PC-3 (cell line): ENCODE measurements at regions not wholly inside any gene's neighbourhood (a gene's known extent, or its start where the extent isn't known, plus 50 kb on each side); places are given as distances from the start of the nearest gene placed in this dataset.
A peak's percentile ranks its signal among the peaks of the same experiment; 100 is the strongest.

Experiments
- EZH2 ChIP-seq: fragments of 300-600 bp; sonication (generic); IDR thresholded peaks from one replicate; pipeline ENCODE4 v1.6.1; 2017; ENCODE audit warnings: antibody characterized with exemption, mild to moderate bottlenecking, low read length; ENCODE audit not compliant: unreplicated experiment
- TF ChIP-seq, protein P1 (sequence below): fragments of 300-600 bp; sonication (generic); conservative IDR thresholded peaks from 2 replicates; pipeline ENCODE4 v1.5.1; 2017; ENCODE audit warnings: antibody characterized with exemption, low read depth, mild to moderate bottlenecking, low read length

DNA sequence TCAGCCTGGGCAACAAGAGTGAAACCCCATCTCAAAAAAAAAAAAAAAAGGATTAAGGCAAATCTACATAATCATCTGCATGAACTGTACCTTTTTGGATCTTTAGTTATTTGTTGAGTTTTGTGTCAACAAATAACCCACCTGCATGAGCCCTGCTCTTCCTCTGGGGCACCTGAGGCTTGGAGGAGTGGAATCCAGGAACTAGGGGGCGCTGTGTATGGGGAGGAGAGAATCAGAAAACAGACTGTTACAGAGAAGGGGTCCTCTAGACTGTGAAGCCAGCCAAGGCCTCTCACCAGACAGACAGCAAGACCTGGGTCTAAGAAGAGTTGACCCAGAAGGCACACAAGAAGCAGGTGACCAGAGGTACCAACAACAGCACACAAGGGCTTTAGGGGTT lies 682.8 kb upstream of the NRP1 start:
- TF ChIP-seq, protein P1, sequence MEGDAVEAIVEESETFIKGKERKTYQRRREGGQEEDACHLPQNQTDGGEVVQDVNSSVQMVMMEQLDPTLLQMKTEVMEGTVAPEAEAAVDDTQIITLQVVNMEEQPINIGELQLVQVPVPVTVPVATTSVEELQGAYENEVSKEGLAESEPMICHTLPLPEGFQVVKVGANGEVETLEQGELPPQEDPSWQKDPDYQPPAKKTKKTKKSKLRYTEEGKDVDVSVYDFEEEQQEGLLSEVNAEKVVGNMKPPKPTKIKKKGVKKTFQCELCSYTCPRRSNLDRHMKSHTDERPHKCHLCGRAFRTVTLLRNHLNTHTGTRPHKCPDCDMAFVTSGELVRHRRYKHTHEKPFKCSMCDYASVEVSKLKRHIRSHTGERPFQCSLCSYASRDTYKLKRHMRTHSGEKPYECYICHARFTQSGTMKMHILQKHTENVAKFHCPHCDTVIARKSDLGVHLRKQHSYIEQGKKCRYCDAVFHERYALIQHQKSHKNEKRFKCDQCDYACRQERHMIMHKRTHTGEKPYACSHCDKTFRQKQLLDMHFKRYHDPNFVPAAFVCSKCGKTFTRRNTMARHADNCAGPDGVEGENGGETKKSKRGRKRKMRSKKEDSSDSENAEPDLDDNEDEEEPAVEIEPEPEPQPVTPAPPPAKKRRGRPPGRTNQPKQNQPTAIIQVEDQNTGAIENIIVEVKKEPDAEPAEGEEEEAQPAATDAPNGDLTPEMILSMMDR = peak; percentile 68
- TF ChIP-seq EZH2 = no peak
